ENCODE measurements at regions not wholly inside any gene's neighbourhood (a gene's known extent, or its start where the extent isn't known, plus 50 kb on each side); places are given as distances from the start of the nearest gene placed in this dataset.
"Not testable (repeated sequence)": the region's sequence is repeated elsewhere in the genome, so short reads cannot be mapped to it uniquely, and the experiment has no call there.

GRCh38 chrX:94612140-94612539 lies 938.1 kb downstream of the FAM133A start:
- no peak for DNase-seq (ENCODE audit: low spot score)

DNA sequence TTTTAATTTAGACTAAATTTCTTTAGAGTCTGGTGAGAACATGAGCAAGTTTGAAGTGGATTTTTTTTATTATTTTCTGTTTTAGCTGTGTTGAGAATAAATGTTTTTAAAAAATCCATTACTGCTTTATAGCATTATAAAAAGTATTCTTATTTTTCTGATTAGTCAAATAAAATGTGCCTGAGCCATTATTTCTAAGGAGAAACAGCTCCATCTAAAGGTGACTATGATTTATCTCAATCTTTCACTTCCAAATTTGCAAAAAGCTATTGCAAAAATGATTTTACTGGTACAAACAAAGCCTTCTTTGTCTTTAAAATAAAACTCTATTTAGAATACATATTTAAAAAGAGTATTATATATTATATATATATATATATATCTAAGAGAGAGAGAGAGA lies 959.2 kb downstream of the FAM133A start:
- no peak for DNase-seq (ENCODE audit: low spot score)

GRCh38 chrX:94635003-94635402 lies 961.0 kb downstream of the FAM133A start:
- no peak for DNase-seq (ENCODE audit: low spot score)

- DNase-seq (ENCODE audit: low spot score), result no peak
Measured at GRCh38 chrX:94645726-94646125, 971.7 kb downstream of the FAM133A start.

DNA sequence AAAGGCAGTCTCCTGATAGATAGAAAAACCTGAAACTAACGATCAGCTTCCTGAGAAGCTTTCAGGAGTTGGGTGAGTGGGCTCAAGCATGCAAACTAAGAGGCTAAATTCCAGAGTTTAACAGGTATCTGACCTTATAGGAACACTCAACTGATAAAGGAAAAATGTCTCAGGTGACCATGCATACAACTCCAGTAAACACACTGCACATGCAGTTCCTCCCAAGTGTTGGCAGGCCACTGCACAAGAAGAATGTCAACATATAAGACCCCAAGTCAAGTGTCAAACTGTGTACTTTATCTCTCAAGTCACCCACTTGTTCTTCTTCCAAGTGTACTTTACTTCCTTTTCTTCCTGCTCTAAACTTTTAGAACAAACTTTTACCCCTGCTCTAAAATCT lies 981.2 kb downstream of the FAM133A start:
- no peak for DNase-seq (ENCODE audit: low spot score)

DNA sequence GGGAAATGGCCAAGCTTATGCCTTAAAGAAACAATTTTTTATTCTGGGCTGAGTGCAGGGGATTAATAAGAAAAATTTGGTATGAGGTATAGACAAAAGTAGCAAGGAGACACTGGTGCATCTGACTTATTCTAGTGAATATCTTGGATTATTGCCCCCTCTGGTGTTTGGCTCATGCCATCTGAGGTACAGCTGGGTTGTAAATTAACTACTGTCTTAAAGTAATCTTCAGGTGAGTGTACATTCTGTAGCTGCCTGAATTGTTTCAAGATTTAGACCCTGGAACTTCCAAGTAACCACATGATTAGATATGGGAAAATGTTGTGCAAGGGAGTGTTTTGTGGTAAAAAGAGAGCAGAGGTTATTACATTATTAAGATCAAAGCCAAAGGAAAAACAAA lies 988.7 kb downstream of the FAM133A start:
- no peak for DNase-seq (ENCODE audit: low spot score)

GRCh38 chrX:94676285-94676684 lies 1002.3 kb downstream of the FAM133A start:
- no peak for DNase-seq (ENCODE audit: low spot score)

- no peak for DNase-seq (ENCODE audit: low spot score)
Measured at GRCh38 chrX:94686071-94686470, 1012.1 kb downstream of the FAM133A start.

DNA sequence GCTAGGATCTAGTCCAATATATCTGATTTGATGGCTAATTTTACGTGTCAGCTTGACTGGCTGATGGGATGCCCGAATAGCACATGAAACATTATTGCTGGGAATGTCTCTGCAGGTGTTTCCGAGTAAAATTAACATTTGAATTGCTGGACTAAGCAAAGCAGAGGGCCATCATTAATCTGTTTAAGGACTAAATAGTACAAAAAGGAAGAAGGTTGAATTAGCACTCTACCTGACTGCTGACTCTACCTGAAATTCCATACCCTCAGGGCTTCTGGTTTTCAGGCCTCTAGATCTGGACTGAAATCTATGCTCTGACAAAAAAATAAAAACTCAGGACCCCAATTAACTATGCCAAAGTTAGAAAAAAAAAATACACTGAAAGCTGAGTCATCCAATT lies 1021.9 kb downstream of the FAM133A start:
- no peak for DNase-seq (ENCODE audit: low spot score)

GRCh38 chrX:94704348-94705256 lies 1030.6 kb downstream of the FAM133A start:
- DNase-seq (ENCODE audit: low spot score), result not testable (repeated sequence)

DNA sequence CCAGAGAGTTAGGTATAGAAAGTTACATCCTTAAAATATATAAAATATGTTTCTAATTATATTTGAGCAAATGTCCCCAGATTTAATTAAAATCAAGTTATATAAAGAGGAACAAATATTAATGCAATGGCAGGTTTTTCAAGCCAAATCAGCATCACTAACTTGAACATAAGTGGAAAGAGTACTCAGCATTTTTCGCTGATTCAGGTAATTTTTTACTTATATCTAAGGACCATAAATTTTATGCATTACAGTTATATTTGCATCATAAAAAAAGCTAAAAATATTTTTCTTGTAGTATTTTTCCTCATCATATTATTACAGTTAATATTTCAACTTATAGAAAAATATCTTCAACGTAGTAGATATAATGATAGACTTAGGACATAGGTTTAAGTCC lies 1047.4 kb downstream of the FAM133A start:
- DNase-seq (ENCODE audit: low spot score), result no peak

- DNase-seq (ENCODE audit: low spot score), result no peak
Measured at GRCh38 chrX:94722578-94722977, 1048.6 kb downstream of the FAM133A start.

- no peak for DNase-seq (ENCODE audit: low spot score)
Measured at GRCh38 chrX:94742772-94743171, 1068.8 kb downstream of the FAM133A start.

GRCh38 chrX:94743478-94743877 lies 1069.5 kb downstream of the FAM133A start:
- DNase-seq (ENCODE audit: low spot score), result no peak

GRCh38 chrX:94744786-94745185 lies 1070.8 kb downstream of the FAM133A start:
- no peak for DNase-seq (ENCODE audit: low spot score)

- DNase-seq (ENCODE audit: low spot score), result no peak
Measured at GRCh38 chrX:94751611-94752010, 1077.6 kb downstream of the FAM133A start.

DNA sequence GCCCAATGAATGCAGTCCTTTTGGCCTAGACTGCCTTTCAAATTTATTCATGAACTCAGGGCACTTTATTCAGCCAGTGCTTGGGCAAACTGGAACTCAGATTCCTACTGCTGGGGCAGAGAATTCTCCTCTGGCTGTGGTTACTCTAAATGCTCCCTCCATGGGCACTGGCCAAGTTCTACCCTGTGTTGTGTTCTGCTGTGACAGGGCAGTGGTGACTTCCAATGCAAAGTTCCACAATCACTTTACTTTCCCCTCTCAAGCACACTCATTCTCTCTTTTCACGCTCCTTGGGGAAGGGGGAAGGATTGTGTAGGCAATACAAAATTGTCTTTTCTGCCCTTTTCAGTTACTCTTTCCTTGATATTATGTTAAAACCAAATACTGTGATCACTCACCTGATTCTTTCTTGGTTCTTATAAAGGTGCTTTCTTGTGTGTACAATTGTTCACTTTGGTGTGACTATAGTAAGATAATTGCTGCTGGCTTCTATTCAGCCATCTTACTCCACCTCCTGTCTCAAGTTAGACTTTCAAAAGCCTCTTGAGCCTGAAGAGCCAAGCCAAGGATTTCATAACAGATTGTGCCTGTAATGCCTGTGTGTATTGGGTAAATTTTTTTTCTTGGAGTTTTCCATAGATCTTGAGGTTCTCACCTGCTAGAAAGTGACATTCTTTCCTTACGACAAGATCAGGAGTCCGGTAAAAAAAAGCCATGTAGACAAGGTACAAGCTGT lies 1078.6 kb downstream of the FAM133A start:
- DNase-seq (ENCODE audit: low spot score), result no peak

- DNase-seq (ENCODE audit: low spot score), result no peak
Measured at GRCh38 chrX:94758130-94758529, 1084.1 kb downstream of the FAM133A start.

DNA sequence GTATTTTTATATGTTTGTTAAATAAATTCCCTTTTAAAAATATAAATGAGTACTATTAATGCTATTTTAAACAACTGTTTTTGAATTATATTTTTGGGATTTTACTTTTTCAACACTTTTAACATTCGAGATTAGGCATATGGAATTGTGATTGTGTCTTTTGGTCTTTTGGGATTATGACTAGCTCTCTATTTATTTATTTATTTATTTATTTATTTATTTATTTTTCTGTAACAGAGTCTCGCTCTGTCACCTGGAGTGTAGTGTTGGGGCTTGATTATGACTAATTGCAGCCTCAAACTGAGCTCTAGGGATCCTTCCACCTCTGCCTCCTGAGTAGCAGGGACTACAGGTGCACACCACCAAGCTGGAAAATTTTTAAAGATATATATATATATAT lies 1101.6 kb downstream of the FAM133A start:
- no peak for DNase-seq (ENCODE audit: low spot score)

DNA sequence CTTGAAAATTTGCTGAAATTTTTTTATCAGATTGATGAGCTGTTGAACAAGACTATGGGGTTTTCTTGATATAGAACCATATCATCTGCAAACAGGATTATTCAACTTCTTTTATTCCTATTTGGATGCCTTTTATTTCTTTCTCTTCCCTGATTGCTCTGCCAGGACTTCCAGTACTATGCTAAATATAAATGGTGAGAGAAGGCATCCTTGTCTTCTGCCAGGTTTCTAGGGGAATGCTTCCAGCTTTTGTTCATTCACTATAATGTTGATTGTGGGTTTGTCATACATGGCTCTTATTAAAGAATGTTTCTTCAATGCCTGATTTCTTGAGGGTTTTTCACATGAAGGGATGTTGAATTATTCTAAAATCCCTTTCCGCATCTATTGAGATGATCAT lies 1139.5 kb downstream of the FAM133A start:
- no peak for DNase-seq (ENCODE audit: low spot score)

DNA sequence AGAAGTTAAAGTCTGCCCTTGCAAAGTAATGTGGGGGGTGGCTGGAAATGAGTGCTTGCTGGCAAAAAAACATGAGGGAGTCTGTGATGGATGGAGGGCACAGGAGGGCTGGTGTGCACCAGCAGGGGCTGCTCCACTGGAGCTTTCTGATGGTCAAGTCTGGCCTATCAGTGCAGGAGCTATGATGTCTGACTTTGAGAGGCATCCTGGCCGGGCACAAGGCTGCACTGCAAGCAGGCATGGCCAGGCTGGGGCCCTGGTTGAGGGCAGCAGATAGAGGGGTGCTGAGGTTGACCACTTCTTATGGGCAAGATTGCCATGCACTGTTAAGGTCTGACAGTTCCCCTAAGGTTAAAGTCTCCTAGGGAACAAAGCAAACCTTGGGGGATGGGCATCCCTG lies 1140.2 kb downstream of the FAM133A start:
- no peak for DNase-seq (ENCODE audit: low spot score)

DNA sequence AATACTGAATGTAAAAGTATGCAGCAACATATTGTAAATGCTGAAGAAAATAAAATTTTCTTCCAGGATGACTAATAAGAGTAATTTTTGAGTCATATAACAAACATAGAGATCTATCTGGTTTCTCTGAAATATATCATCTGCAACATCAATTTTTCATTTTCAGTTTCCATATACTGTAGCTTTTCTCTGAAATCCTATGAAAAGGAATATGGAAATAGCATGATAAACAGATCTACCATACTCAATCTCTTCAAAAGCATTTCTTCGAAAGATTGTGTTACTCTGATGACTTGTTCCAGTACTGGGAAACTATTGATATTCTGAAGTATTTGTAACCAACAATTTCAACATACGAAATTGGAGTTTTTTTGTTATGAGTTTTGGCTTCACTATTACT lies 1156.7 kb downstream of the FAM133A start:
- no peak for DNase-seq (ENCODE audit: low spot score)

- peak; percentile 4 for DNase-seq (ENCODE audit: low spot score)
Measured at GRCh38 chrX:94831364-94831763, 1157.4 kb downstream of the FAM133A start.
